CD4-positive, alpha-beta T cell (primary cell): ENCODE measurements at regions not wholly inside any gene's neighbourhood (a gene's known extent, or its start where the extent isn't known, plus 50 kb on each side); places are given as distances from the start of the nearest gene placed in this dataset.

Experiments
- ATAC-seq: fragments of 200-7000 bp; cut with Tn5 transposase; one replicate; pipeline ENCODE4 v1.10.0; 2022; ENCODE audit warnings: mild to moderate bottlenecking; ENCODE audit not compliant: poor library complexity
- CTCF ChIA-PET: fragments of 350-600 bp; sonication (Branson Sonifier 250); formaldehyde crosslinking; loops from one replicate; lab custom pipeline; 2021; ENCODE audit warnings: antibody characterized with exemption, inconsistent platforms; lab: Charles Lee
- POLR2A ChIA-PET: fragments of 350-600 bp; sonication (Branson Sonifier 250); formaldehyde crosslinking; loops from one replicate; lab custom pipeline; 2021; ENCODE audit warnings: antibody characterized with exemption, inconsistent platforms; lab: Charles Lee
- DNase-seq, 14 experiments: peaks; one replicate each; pipeline ENCODE4 v3.0.0-alpha.2; 2013 to 2020; ENCODE audit warnings: mixed read lengths in 2 of 14
- H3K27ac ChIP-seq, 2 donors: one replicate each; pipeline versions ENCODE4 v1.5.1 to v1.7.0; 2013; ENCODE audit warnings: low read length in 2 of 2, low read depth in 1 of 2, mild to moderate bottlenecking in 1 of 2
- H3K27me3 ChIP-seq, 2 experiments: 1 replicate in 1 of 2; 2 replicates in 1 of 2; pipeline versions ENCODE4 v1.6.1 to v1.7.0; 2013; ENCODE audit warnings: low read length in 2 of 2, control low read depth in 1 of 2, mild to moderate bottlenecking in 1 of 2, moderate library complexity in 1 of 2; ENCODE audit not compliant: insufficient read depth in 2 of 2, control insufficient read depth in 1 of 2
- H3K36me3 ChIP-seq: one replicate; pipeline ENCODE4 v1.6.1; 2013; ENCODE audit warnings: low read length, control low read depth; ENCODE audit not compliant: insufficient read depth
- H3K4me1 ChIP-seq: one replicate; pipeline ENCODE4 v1.6.1; 2013; ENCODE audit warnings: low read length, control low read depth; ENCODE audit not compliant: insufficient read depth
- H3K4me3 ChIP-seq: one replicate; pipeline ENCODE4 v1.5.1; 2013; ENCODE audit warnings: mild to moderate bottlenecking, low read length, moderate library complexity
- H3K9me3 ChIP-seq, 2 experiments: 1 replicate in 1 of 2; 2 replicates in 1 of 2; pipeline versions ENCODE4 v1.6.1 to v1.7.0; 2013; ENCODE audit warnings: low read length in 2 of 2, mild to moderate bottlenecking in 2 of 2, control low read depth in 1 of 2, moderate library complexity in 1 of 2; ENCODE audit not compliant: control insufficient read depth in 1 of 2, insufficient read depth in 1 of 2
- H3K27ac Mint-ChIP-seq: one replicate; pipeline ENCODE4 v1.8.0; 2020; ENCODE audit warnings: mixed read lengths
- H3K27me3 Mint-ChIP-seq: one replicate; pipeline ENCODE4 v1.8.0; 2021; ENCODE audit warnings: mixed read lengths
- H3K36me3 Mint-ChIP-seq: one replicate; pipeline ENCODE4 v1.8.0; 2021; ENCODE audit warnings: low read depth, mixed read lengths
- H3K4me1 Mint-ChIP-seq: one replicate; pipeline ENCODE4 v1.8.0; 2021; ENCODE audit warnings: low read depth, mixed read lengths
- H3K4me3 Mint-ChIP-seq: one replicate; pipeline ENCODE4 v1.8.0; 2020; ENCODE audit warnings: mild to moderate bottlenecking, mixed read lengths
- H3K9me3 Mint-ChIP-seq: one replicate; pipeline ENCODE4 v1.8.0; 2020; ENCODE audit warnings: mixed read lengths
- intact Hi-C, 2 experiments: fragments of 100-400 bp; cut with DNase I in 1 of 2; cut with micrococcal nuclease in 1 of 2; formaldehyde crosslinking; loops; one replicate each; pipeline versions ENCODE4 v1.15.1 to v1.9.0; 2023 to 2025; cut with DNase I, micrococcal nuclease
- TF ChIP-seq, protein P1 (sequence below): fragments of 200-600 bp; IDR thresholded peaks from one replicate; pipeline ENCODE4 v1.8.0; 2022; ENCODE audit warnings: antibody characterized with exemption, mild to moderate bottlenecking

DNA sequence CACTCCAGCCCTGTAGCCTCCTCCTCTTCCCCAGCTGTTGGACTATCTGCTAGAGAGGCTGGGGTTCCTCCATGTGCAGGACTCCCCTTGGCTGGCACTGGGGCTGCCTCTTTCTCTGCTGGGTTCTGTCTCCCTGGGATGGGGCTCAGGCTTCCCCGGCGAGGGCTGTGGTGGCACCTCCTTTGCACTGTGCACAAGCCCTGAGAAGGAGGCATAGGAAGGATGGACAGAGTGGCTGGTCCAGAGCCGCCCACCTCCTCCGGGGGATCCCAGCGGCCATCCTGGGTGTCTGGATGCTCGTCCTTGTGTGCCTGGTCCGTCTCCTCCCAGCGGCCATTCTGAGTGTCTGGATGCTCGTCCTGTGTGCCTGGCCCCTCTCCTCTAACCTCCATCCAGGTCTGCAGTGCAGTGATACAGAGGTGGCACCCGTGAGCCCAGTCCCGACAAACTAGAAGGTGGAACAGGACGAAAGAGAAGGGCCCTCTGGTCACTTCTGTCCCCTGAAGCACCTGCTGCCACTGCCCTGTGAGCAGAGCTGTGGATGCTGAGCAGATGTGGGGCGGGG is 633.7 kb downstream of the BRD1 start:
- no peaks in the 10 kb centered on the region for H3K4me1 ChIP-seq
- Mint-ChIP-seq H3K27ac (no peak overlapping the region), H3K9me3 (no peaks in the 10 kb centered on the region), H3K4me1 (no peaks in the 10 kb centered on the region), H3K36me3 (no peaks in the 10 kb centered on the region), H3K4me3 (no peak overlapping the region), H3K27me3 (peaks cover 7% of the 10 kb centered on the region)
- no peaks in the 10 kb centered on the region for H3K36me3 ChIP-seq
- ATAC-seq, result no peak
- H3K27ac ChIP-seq, result no peak overlapping the region
- intact Hi-C loops, result no loop called here
- ChIA-PET CTCF (no interaction called here), POLR2A (no interaction called here)
- TF ChIP-seq, protein P1, sequence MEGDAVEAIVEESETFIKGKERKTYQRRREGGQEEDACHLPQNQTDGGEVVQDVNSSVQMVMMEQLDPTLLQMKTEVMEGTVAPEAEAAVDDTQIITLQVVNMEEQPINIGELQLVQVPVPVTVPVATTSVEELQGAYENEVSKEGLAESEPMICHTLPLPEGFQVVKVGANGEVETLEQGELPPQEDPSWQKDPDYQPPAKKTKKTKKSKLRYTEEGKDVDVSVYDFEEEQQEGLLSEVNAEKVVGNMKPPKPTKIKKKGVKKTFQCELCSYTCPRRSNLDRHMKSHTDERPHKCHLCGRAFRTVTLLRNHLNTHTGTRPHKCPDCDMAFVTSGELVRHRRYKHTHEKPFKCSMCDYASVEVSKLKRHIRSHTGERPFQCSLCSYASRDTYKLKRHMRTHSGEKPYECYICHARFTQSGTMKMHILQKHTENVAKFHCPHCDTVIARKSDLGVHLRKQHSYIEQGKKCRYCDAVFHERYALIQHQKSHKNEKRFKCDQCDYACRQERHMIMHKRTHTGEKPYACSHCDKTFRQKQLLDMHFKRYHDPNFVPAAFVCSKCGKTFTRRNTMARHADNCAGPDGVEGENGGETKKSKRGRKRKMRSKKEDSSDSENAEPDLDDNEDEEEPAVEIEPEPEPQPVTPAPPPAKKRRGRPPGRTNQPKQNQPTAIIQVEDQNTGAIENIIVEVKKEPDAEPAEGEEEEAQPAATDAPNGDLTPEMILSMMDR, result no peak
- no peak overlapping the region for H3K4me3 ChIP-seq
- no peak for DNase-seq
- H3K9me3 ChIP-seq, result peaks cover 0 to 4% of the 10 kb centered on the region in 2 experiments
- peaks cover 0 to 5% of the 10 kb centered on the region in 2 experiments for H3K27me3 ChIP-seq

DNA sequence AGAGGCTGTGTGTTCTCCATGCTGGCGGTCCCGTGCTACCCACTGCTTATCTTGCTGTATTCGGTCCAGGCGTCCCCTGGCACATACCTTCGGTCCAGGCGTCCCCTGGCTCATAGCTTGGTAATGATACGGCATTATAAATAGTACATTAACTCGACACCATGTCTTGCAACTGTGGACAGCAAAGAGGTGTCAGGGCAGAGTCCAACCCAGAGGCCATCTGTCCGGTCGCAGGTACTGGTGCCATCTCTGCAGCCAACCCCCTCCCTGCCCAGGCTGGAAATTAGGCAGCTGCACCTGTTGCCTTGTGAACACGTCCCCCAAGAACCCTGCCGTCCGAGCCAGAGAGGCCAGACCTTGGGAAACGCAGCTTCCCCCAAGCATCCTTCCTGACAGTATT is 634.3 kb downstream of the BRD1 start:
- ChIA-PET POLR2A (no interaction called here), CTCF (no interaction called here)
- H3K9me3 Mint-ChIP-seq, result no peaks in the 10 kb centered on the region
- H3K4me3 ChIP-seq, result no peak overlapping the region
- no peaks in the 10 kb centered on the region for H3K4me1 Mint-ChIP-seq
- H3K4me1 ChIP-seq, result no peaks in the 10 kb centered on the region
- intact Hi-C loops, result no loop called here
- no peaks in the 10 kb centered on the region for H3K36me3 Mint-ChIP-seq
- no peak overlapping the region for H3K4me3 Mint-ChIP-seq
- DNase-seq (no peak), ATAC-seq (no peak)
- peaks cover 8% of the 10 kb centered on the region for H3K27me3 Mint-ChIP-seq
- H3K9me3 ChIP-seq, result peaks cover 0 to 9% of the 10 kb centered on the region in 2 experiments
- no peak overlapping the region for H3K27ac Mint-ChIP-seq
- H3K27me3 ChIP-seq, result peaks cover 0 to 2% of the 10 kb centered on the region in 2 experiments
- no peaks in the 10 kb centered on the region for H3K36me3 ChIP-seq
- H3K27ac ChIP-seq, result no peak overlapping the region
- TF ChIP-seq, protein P1, result no peak

DNA sequence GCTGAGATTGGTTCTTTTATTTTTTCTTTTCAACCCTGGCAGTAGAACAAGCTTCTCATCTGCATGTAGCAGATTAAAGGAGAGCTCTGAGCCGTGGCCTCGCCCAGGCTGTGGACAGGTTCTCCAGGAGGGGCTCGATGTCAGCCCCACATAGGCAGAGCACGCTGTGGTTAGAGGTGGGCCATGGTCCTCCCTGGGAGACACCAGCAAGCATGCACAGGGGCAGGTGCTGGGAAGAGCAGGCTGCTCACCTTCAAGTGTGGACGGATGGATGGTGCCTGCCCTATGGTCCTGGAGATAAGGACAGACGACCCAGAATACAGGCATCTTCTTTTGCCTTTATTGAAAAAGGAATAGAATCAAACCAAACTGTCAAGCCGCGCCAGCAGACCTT is 634.8 kb downstream of the BRD1 start:
- DNase-seq, result no peak
- Histone ChIP-seq H3K4me1 (no peaks in the 10 kb centered on the region), H3K27ac (no peak overlapping the region), H3K9me3 (peaks cover 0 to 12% of the 10 kb centered on the region in 2 experiments), H3K36me3 (no peaks in the 10 kb centered on the region), H3K27me3 (peaks cover 0 to 2% of the 10 kb centered on the region in 2 experiments), H3K4me3 (no peak overlapping the region)
- intact Hi-C loops, result no loop called here
- CTCF ChIA-PET, result no interaction called here
- Mint-ChIP-seq H3K4me3 (no peak overlapping the region), H3K27me3 (peaks cover 11% of the 10 kb centered on the region), H3K4me1 (no peaks in the 10 kb centered on the region), H3K9me3 (no peaks in the 10 kb centered on the region), H3K36me3 (no peaks in the 10 kb centered on the region), H3K27ac (no peak overlapping the region)
- POLR2A ChIA-PET, result no interaction called here
- TF ChIP-seq, protein P1, result no peak
- no peak for ATAC-seq
